IPS-20b (cell line): ENCODE measurements at regions not wholly inside any gene's neighbourhood (a gene's known extent, or its start where the extent isn't known, plus 50 kb on each side); places are given as distances from the start of the nearest gene placed in this dataset.

ENCODE experiments used
- H3K27ac ChIP-seq: one replicate; pipeline ENCODE4 v1.5.1; 2013; ENCODE audit warnings: low read length
- H3K27me3 ChIP-seq: 2 replicates; pipeline ENCODE4 v1.6.1; 2013; ENCODE audit warnings: mild to moderate bottlenecking, low read length, inconsistent platforms; ENCODE audit not compliant: insufficient read depth
- H3K36me3 ChIP-seq: 2 replicates; pipeline ENCODE4 v1.6.1; 2013; ENCODE audit warnings: low read depth, mild to moderate bottlenecking, inconsistent platforms, low read length, moderate library complexity; ENCODE audit not compliant: insufficient read depth
- H3K4me1 ChIP-seq: 2 replicates; pipeline ENCODE4 v1.6.1; 2013; ENCODE audit warnings: mild to moderate bottlenecking, control low read depth, inconsistent platforms, low read length, moderate library complexity; ENCODE audit not compliant: insufficient read depth
- H3K4me3 ChIP-seq: 2 replicates; pipeline ENCODE4 v1.5.1; 2013; ENCODE audit warnings: mild to moderate bottlenecking, low read length, inconsistent platforms
- H3K9ac ChIP-seq: 2 replicates; pipeline ENCODE4 v1.6.1; 2013; ENCODE audit warnings: low read depth, mild to moderate bottlenecking, inconsistent platforms, low read length, moderate library complexity
- H3K9me3 ChIP-seq: 2 replicates; pipeline ENCODE4 v1.6.1; 2013; ENCODE audit warnings: mild to moderate bottlenecking, low read depth, low read length, inconsistent platforms; ENCODE audit not compliant: insufficient read depth

DNA sequence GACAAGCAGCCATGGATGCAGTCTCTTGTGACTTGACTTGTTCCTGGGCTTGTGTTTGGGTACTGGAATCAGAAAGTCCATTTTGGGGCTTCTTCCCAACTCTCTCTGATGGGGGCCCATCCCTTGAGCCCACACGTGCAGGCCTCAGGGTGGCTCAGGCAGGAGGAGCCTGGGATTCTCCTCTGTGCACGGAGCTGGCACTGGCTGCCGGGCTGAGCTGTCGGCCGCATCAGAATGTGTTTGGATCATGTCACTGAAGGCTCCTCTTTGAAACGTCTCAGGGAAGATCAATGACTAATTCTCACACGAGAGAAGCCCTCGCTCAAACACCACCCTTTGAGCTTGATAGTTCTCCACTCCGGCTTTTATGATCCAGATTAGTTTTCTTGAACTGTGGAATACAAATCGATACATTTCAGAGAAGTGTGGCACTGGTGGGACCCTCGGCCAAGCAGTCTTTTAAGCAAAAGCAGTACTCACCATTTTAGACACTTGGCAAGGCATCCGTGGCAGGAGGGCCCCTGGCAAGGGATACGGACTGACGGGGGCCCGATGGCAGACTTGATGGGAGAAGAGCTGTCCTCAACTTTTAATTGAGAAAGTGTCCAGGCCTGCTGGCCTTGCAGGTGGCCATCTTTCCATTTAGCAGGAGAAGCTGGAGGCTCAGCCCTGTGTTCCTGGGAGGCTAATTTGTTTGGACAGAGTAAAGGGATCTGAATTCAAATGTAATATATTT, 220.7 kb upstream of the C1orf174 start:
- H3K4me3 ChIP-seq, result no peak overlapping the region
- H3K9ac ChIP-seq, result no peak overlapping the region
- no peak overlapping the region for H3K27ac ChIP-seq
- no peaks in the 10 kb centered on the region for H3K27me3 ChIP-seq
- no peaks in the 10 kb centered on the region for H3K36me3 ChIP-seq
- H3K9me3 ChIP-seq, result no peaks in the 10 kb centered on the region
- peaks cover 4% of the 10 kb centered on the region; the same call in 1 of the 2 replicates for H3K4me1 ChIP-seq

DNA sequence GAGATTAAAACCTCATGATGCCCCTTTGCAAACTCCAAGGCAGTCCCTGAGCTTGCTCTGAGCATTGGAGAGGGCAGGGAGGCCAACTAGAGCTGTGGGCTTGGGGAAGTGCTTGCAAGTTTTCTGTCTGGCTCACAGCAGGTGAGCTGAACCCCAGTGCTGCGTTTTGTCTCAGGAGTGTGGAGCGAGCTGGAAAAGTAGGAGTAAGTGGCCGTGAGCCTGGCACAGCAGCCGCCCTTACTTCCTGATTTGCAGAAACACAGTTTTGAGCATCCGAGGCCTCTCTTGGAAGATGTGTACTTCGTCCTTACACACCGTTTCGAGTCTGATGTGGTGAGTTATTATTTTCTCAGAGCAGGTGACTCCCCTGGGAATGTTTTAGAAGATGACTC, 221.2 kb upstream of the C1orf174 start:
- no peak overlapping the region for H3K27ac ChIP-seq
- peaks cover 4% of the 10 kb centered on the region; the same call in 1 of the 2 replicates for H3K4me1 ChIP-seq
- no peak overlapping the region for H3K9ac ChIP-seq
- H3K9me3 ChIP-seq, result no peaks in the 10 kb centered on the region
- H3K36me3 ChIP-seq, result no peaks in the 10 kb centered on the region
- H3K4me3 ChIP-seq, result no peak overlapping the region
- H3K27me3 ChIP-seq, result no peaks in the 10 kb centered on the region

DNA sequence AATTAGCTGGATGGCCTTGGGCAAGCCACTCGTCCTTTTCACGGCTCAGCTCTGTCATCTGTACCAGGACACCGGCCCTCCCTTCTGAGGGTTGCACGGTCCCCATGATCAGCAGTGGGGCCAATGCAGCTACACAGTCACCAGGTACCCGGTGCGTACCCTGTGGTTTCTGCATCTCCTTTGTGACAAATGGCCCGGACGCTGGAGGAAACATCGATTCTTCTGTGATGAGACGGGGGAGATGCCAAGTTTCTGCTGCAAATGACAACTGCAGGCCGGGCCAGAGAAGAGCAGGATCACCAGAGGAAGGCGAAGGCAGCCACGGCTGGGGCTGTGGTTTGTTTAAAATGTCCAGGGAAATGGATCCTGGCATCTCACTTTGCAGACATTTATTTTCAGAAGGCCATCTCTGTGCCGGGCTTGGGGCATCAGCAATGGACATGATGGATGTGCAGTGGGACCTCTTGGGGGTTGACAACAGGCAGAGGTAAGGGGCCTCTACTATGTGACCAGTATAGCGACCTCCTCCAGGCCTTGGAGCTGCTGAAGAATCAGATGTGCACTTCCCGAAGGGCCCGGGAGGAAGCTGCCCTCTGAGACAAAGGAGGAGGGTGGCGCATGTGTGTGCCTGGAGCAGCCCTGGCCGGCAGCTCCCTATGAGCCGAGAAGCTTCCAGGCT, 221.9 kb upstream of the C1orf174 start:
- no peak overlapping the region for H3K27ac ChIP-seq
- no peak overlapping the region for H3K9ac ChIP-seq
- no peaks in the 10 kb centered on the region for H3K36me3 ChIP-seq
- no peak overlapping the region for H3K4me3 ChIP-seq
- H3K27me3 ChIP-seq, result no peaks in the 10 kb centered on the region
- no peaks in the 10 kb centered on the region for H3K9me3 ChIP-seq
- H3K4me1 ChIP-seq, result peaks cover 4% of the 10 kb centered on the region; the same call in 1 of the 2 replicates

DNA sequence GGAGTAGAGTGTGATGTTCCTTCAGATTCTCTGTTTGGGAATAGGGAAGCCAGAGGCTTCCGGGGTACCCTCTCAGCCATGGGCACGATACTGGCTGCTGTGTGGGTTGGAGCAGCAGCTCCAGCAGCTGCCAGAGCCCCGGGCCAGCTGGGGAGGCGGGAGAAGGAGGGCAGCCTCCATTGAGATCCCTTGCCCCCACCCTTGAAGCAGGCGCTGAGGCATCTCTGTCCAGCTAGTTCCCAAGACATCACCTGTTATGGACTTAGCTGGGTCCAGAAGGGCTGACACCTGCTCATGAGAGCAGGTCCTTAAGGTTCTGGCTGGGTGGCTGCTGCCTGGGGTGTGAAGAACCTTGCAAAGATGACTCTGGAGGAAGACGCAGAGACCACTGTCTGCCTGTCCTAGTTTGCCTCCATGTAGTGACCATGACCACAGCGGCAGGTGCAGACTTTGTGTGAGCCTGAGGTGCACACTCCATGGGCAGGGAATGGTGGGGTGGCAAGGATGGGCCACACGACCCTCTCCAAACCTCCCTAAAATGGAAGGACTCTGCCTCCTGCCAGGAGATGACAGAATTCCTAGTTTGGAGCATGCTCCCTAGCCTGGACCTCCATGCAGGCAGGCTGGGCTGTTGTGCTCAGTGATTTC, 222.6 kb upstream of the C1orf174 start:
- H3K27ac ChIP-seq, result no peak overlapping the region
- no peak overlapping the region for H3K9ac ChIP-seq
- no peak overlapping the region for H3K4me3 ChIP-seq
- H3K36me3 ChIP-seq, result no peaks in the 10 kb centered on the region
- H3K4me1 ChIP-seq, result peaks cover 4% of the 10 kb centered on the region; the same call in 1 of the 2 replicates
- no peaks in the 10 kb centered on the region for H3K9me3 ChIP-seq
- H3K27me3 ChIP-seq, result no peaks in the 10 kb centered on the region

DNA sequence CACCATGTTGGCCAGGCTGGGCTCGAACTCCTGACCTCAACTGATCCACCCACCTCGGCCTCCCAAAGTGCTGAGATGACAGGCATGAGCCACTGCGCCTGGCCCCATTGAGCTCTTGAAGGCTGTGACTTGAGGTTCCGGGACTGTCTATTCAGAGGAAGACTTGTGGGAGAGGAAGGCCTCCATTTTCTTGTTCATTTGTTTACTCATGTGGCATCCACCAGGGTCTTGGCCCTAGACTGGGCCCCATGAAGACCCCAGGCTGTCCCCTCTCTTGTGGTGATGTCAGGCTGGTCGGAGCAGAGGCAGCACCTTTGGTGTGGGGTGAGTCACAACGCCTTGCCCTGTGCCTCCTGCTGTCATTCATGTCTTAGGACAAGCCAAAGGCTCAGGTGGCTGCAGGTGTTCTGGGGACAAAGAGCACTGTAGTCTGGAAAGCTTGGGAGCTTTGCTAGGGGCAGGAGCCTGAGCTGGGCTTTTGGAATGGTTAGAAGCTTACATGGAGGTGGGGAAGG, 224.6 kb upstream of the C1orf174 start:
- H3K27me3 ChIP-seq, result no peaks in the 10 kb centered on the region
- no peaks in the 10 kb centered on the region for H3K4me1 ChIP-seq

DNA sequence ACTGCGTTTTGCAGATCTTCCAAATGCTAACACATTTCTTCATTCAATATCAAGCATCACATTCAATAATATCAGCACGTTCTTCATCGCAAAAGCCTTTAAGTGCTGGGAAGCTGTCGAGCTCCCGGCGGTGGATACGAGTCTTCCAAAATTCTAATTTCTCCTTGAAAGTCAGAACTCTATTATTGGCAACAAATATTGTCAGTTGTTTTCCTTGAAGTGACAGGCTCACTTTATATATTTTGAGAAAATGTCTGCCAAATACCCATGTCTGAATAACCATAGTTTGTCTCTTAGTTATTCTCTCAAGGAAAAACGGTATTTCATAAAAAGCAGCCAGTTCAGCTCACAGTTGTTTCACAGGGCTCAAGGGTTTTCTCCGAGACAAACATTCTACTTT, 226.2 kb upstream of the C1orf174 start:
- H3K9ac ChIP-seq, result no peak overlapping the region
- H3K4me1 ChIP-seq, result no peaks in the 10 kb centered on the region
- no peak overlapping the region for H3K27ac ChIP-seq
- H3K27me3 ChIP-seq, result no peaks in the 10 kb centered on the region
- H3K9me3 ChIP-seq, result no peaks in the 10 kb centered on the region
- H3K4me3 ChIP-seq, result no peak overlapping the region
- H3K36me3 ChIP-seq, result no peaks in the 10 kb centered on the region

More for the DNA sequence above, 224.6 kb upstream of the C1orf174 start:
- H3K27ac ChIP-seq, result no peak overlapping the region
- H3K9ac ChIP-seq, result no peak overlapping the region
- H3K36me3 ChIP-seq, result no peaks in the 10 kb centered on the region
- no peaks in the 10 kb centered on the region for H3K9me3 ChIP-seq
- no peak overlapping the region for H3K4me3 ChIP-seq

DNA sequence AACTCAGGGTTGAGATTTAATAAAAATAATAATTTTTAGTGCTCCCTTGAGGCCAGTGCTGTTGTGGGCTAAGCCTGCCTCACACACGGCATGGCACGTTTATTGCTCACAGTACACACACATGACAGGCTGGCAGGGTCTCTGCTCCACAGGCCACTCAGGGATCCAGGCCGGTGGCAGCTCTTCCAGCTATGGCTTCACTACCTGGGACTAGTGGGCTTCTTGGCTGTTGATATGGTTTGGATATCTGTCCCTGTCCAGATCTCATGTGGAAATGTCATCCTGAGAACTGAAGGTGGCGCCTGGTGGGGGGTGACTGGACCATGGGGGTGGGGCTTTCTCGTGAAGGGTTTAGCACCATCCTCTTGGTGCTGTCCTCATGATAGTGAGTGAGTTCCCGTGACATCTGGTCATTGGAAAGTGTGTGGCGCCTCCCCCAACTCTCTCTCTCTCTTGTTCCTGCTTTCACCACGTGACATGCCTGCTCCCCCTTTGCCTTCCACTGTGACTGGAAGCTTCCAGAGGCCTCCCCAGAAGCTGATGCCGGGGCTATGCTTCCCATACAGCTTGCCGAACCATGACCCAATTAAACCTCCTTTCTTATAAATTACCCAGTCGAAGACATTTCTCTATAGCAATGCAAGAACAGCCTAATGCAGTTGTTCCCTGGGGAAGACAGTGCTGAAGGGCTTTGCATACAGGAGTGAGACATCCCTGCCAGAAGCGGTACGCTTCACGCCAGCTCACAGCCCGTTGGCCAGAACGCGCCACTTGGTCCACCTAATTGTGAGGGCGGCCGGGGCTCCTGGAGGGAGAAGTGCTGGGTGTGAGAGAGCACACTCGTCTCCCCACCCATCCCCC, 226.9 kb upstream of the C1orf174 start:
- Histone ChIP-seq H3K4me3 (no peak overlapping the region), H3K4me1 (no peaks in the 10 kb centered on the region), H3K27ac (no peak overlapping the region), H3K27me3 (no peaks in the 10 kb centered on the region), H3K36me3 (no peaks in the 10 kb centered on the region), H3K9me3 (no peaks in the 10 kb centered on the region), H3K9ac (no peak overlapping the region)

DNA sequence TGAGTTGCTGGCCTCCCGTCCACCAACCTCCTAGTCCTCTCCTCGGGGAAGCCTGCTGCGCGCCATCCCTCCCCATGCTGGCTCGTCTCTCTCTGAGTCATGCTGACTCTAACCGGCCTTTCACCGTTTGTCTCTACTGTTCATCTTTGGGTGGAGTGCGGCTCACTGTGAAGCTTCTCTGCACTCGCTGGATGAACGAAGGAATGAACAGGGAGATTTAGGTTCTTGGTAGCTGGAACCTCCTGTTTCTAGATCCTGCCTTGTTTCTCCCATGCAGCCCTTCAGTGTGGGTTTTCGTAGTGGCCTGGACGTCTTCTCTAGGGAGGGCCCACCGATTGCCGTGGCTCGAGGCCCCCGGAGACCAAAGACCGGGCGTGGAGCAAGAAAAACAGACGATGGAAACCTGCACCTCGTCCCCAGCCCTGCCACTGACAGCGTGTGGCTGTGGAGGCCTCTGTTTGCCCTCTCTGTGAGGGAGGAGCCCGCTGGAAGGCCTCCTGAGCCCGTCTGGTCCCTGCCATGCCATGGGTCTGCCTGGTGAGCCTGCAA, 227.6 kb upstream of the C1orf174 start:
- no peak overlapping the region for H3K9ac ChIP-seq
- no peak overlapping the region for H3K27ac ChIP-seq
- no peaks in the 10 kb centered on the region for H3K27me3 ChIP-seq
- no peak overlapping the region for H3K4me3 ChIP-seq
- H3K9me3 ChIP-seq, result no peaks in the 10 kb centered on the region
- no peaks in the 10 kb centered on the region for H3K36me3 ChIP-seq
- no peaks in the 10 kb centered on the region for H3K4me1 ChIP-seq

DNA sequence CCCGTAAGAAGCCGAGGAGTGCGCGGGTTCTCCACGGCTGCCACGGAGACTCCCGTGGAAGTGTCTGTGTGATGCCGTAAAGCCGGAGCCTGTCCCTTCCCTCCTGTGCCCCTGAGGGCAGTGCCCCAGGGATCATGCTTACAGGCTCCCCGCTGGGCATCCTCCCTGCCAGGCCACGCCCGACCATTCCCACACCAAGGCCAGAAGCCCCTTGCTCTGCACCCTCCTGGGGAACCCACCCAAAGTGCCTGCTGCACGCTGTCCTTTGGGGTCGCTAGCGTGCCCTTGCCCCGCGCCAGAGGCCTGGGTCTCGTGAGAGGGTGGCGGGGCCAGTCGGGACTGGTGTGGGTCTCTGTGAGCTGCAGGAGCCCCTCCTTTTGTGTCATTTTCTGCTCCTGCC, 228.5 kb upstream of the C1orf174 start:
- no peaks in the 10 kb centered on the region for H3K27me3 ChIP-seq
- no peaks in the 10 kb centered on the region for H3K4me1 ChIP-seq
- H3K4me3 ChIP-seq, result no peak overlapping the region
- no peak overlapping the region for H3K9ac ChIP-seq
- no peak overlapping the region for H3K27ac ChIP-seq
- H3K9me3 ChIP-seq, result no peaks in the 10 kb centered on the region
- H3K36me3 ChIP-seq, result no peaks in the 10 kb centered on the region

DNA sequence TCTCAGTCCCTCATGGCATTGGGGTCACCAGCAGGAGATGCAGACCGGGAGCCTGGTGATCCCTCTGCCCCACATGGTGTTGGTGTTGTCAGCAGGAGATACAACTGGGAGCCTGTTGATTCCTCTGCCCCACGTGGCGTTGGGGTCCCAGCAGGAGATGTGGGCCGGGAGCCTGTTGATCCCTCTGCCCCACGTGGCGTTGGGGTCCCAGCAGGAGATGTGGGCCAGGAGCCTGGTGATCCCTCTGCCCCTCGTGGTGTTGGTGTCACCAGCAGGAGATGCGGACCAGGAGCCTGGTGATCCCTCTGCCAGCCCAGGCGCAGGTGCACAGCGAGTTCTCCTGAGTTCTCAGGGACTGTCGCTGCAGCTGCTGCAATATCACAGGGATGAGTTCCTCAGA, 229.6 kb upstream of the C1orf174 start:
- H3K27me3 ChIP-seq, result no peaks in the 10 kb centered on the region
- H3K4me3 ChIP-seq, result no peak overlapping the region
- no peaks in the 10 kb centered on the region for H3K4me1 ChIP-seq
- no peaks in the 10 kb centered on the region for H3K36me3 ChIP-seq
- H3K9ac ChIP-seq, result no peak overlapping the region
- H3K9me3 ChIP-seq, result no peaks in the 10 kb centered on the region
- no peak overlapping the region for H3K27ac ChIP-seq

DNA sequence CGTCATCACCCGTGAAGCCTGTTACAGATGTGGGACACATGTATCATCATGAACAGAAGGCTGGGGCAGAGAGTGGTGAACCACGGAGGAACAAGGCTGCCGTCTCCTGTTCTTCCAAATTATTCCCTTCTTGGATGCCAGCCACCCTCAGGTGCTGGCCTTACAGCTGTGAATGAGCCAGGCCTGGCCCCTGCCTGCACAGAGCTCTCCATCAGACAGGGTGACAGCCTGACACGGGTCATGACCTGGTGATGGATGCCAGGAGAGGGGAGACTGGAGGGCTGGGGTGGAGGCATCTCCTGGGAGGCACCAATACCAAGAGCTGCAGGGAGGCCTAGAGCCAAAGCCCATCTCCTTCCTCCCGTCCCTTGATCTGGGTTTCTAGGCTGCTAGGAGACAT, 230.0 kb upstream of the C1orf174 start:
- no peak overlapping the region for H3K27ac ChIP-seq
- no peaks in the 10 kb centered on the region for H3K9me3 ChIP-seq
- no peak overlapping the region for H3K4me3 ChIP-seq
- H3K27me3 ChIP-seq, result no peaks in the 10 kb centered on the region
- H3K9ac ChIP-seq, result no peak overlapping the region
- no peaks in the 10 kb centered on the region for H3K36me3 ChIP-seq
- H3K4me1 ChIP-seq, result no peaks in the 10 kb centered on the region
